ENCODE measurements at regions not wholly inside any gene's neighbourhood (a gene's known extent, or its start where the extent isn't known, plus 50 kb on each side); places are given as distances from the start of the nearest gene placed in this dataset.

- no peak for TF ChIP-seq CTCF (IDR thresholded peaks at IDR 0.05; ENCODE audit: low read depth, low read length, poor library complexity, severe bottlenecking)
- no peak for TF ChIP-seq EZH2phosphoT487 (IDR thresholded peaks at IDR 0.05; ENCODE audit: borderline replicate concordance, low read length)
Observed at GRCh38 chr18:28406533-28406932, 229.6 kb upstream of the CDH2 start.

All from DOHH2 (cell line).